Loucy (cell line): ENCODE measurements at regions not wholly inside any gene's neighbourhood (a gene's known extent, or its start where the extent isn't known, plus 50 kb on each side); places are given as distances from the start of the nearest gene placed in this dataset.

Experiments used
- H2AFZ ChIP-seq: fragments of 200-600 bp; sonication (generic); 2 replicates; pipeline ENCODE4 v1.6.0; 2016; ENCODE audit warnings: antibody characterized with exemption, mild to moderate bottlenecking, low read length, moderate library complexity
- H3F3A ChIP-seq: fragments of 200-600 bp; 2 replicates; pipeline ENCODE4 v1.6.0; 2016; ENCODE audit warnings: antibody characterized with exemption, low read depth, mild to moderate bottlenecking
- H3K27me3 ChIP-seq: fragments of 200-600 bp; sonication (generic); 2 replicates; pipeline ENCODE4 v1.6.1; 2014; ENCODE audit warnings: low read length, mild to moderate bottlenecking; ENCODE audit not compliant: insufficient read depth, poor library complexity, severe bottlenecking
- H3K36me3 ChIP-seq: fragments of 200-600 bp; sonication (generic); 2 replicates; pipeline ENCODE4 v1.6.1; 2016; ENCODE audit warnings: low read length; ENCODE audit not compliant: insufficient read depth
- H3K4me1 ChIP-seq: fragments of 200-600 bp; sonication (generic); 2 replicates; pipeline ENCODE4 v1.5.1; 2014; ENCODE audit warnings: low read length, mild to moderate bottlenecking; ENCODE audit not compliant: insufficient read depth, poor library complexity, severe bottlenecking
- H3K4me2 ChIP-seq: fragments of 200-600 bp; sonication (generic); 2 replicates; pipeline ENCODE4 v1.6.0; 2014; ENCODE audit warnings: antibody characterized with exemption, low read length, low read depth, mild to moderate bottlenecking; ENCODE audit not compliant: poor library complexity, severe bottlenecking
- H3K4me3 ChIP-seq: fragments of 200-600 bp; sonication (generic); 2 replicates; pipeline ENCODE4 v1.5.1; 2014; ENCODE audit warnings: low read length, mild to moderate bottlenecking, mixed read lengths; ENCODE audit not compliant: poor library complexity, severe bottlenecking
- H3K79me2 ChIP-seq: fragments of 200-600 bp; sonication (generic); 2 replicates; pipeline ENCODE4 v1.6.1; 2014; ENCODE audit warnings: low read length; ENCODE audit not compliant: insufficient read depth
- H3K9ac ChIP-seq: fragments of 200-600 bp; sonication (generic); 2 replicates; pipeline ENCODE4 v1.6.0; 2014; ENCODE audit warnings: mild to moderate bottlenecking, low read depth, low read length, moderate library complexity; ENCODE audit not compliant: poor library complexity, severe bottlenecking
- H3K9me2 ChIP-seq: fragments of 200-600 bp; sonication (generic); replicated peaks from 2 replicates; pipeline ENCODE4 v1.6.1; 2016; ENCODE audit warnings: low read depth, low read length, mixed read lengths
- H3K9me3 ChIP-seq: fragments of 200-600 bp; sonication (generic); 2 replicates; pipeline ENCODE4 v1.6.1; 2014; ENCODE audit warnings: mild to moderate bottlenecking, antibody characterized with exemption, low read length, low read depth; ENCODE audit not compliant: insufficient read depth
- H4K20me1 ChIP-seq: fragments of 200-600 bp; sonication (generic); 2 replicates; pipeline ENCODE4 v1.6.0; 2014; ENCODE audit warnings: antibody characterized with exemption, low read length, mild to moderate bottlenecking; ENCODE audit not compliant: insufficient read depth, poor library complexity, severe bottlenecking
- CTCF ChIP-seq: fragments of 200-600 bp; sonication (generic); conservative IDR thresholded peaks from 2 replicates; pipeline ENCODE4 v1.5.1; 2014; ENCODE audit warnings: mild to moderate bottlenecking, antibody characterized with exemption, low read length
- EZH2phosphoT487 ChIP-seq: fragments of 200-600 bp; IDR thresholded peaks from 2 replicates; pipeline ENCODE4 v1.6.1; 2018; ENCODE audit warnings: antibody characterized with exemption, mild to moderate bottlenecking, moderate library complexity, borderline replicate concordance

- Histone ChIP-seq H3K4me3 (no peak overlapping the region), H3K4me2 (no peak overlapping the region), H3K36me3 (no peaks in the 10 kb centered on the region), H3F3A (no peaks in the 10 kb centered on the region), H3K4me1 (no peaks in the 10 kb centered on the region), H2AFZ (no peak overlapping the region), H3K9me2 (no peaks in the 10 kb centered on the region), H4K20me1 (no peaks in the 10 kb centered on the region), H3K9me3 (no peaks in the 10 kb centered on the region), H3K9ac (no peak overlapping the region), H3K27me3 (no peaks in the 10 kb centered on the region), H3K79me2 (no peaks in the 10 kb centered on the region)
- TF ChIP-seq CTCF (no peak), EZH2phosphoT487 (no peak)
Measured at GRCh38 chr12:108055141-108055540, 73.9 kb upstream of the WSCD2 start.

- Histone ChIP-seq H3F3A (no peaks in the 10 kb centered on the region), H2AFZ (no peak overlapping the region), H3K9me2 (no peaks in the 10 kb centered on the region), H3K4me2 (no peak overlapping the region), H3K4me3 (no peak overlapping the region), H3K79me2 (no peaks in the 10 kb centered on the region), H3K4me1 (no peaks in the 10 kb centered on the region), H3K27me3 (no peaks in the 10 kb centered on the region), H3K9ac (no peak overlapping the region), H3K36me3 (no peaks in the 10 kb centered on the region), H3K9me3 (no peaks in the 10 kb centered on the region), H4K20me1 (no peaks in the 10 kb centered on the region)
- TF ChIP-seq EZH2phosphoT487, result no peak
- TF ChIP-seq CTCF, result no peak
Measured at GRCh38 chr12:108060067-108060466, 69.0 kb upstream of the WSCD2 start.

- Histone ChIP-seq H3K4me3 (no peak overlapping the region), H3K4me2 (no peak overlapping the region), H3F3A (no peaks in the 10 kb centered on the region), H3K4me1 (no peaks in the 10 kb centered on the region), H3K9me3 (no peaks in the 10 kb centered on the region), H4K20me1 (no peaks in the 10 kb centered on the region), H3K9ac (no peak overlapping the region), H3K9me2 (no peaks in the 10 kb centered on the region), H2AFZ (no peak overlapping the region), H3K36me3 (no peaks in the 10 kb centered on the region), H3K79me2 (no peaks in the 10 kb centered on the region), H3K27me3 (no peaks in the 10 kb centered on the region)
- TF ChIP-seq EZH2phosphoT487, result no peak
- no peak for TF ChIP-seq CTCF
Measured at GRCh38 chr12:108060903-108061302, 68.2 kb upstream of the WSCD2 start.
